T-cell (primary cell): ENCODE measurements at regions not wholly inside any gene's neighbourhood (a gene's known extent, or its start where the extent isn't known, plus 50 kb on each side); places are given as distances from the start of the nearest gene placed in this dataset.

ENCODE experiments used
- ATAC-seq, 4 experiments: fragments of 200-7000 bp in 3 of 4; fragments of 150-1000 bp in 1 of 4; cut with Tn5 transposase; replicated peaks in 1 of 4; 1 replicate in 3 of 4; 2 replicates in 1 of 4; pipeline ENCODE4 v1.10.0; 2021; ENCODE audit warnings: moderate library complexity in 3 of 4, mild to moderate bottlenecking in 2 of 4, moderate number of reproducible peaks in 1 of 4
- CTCF ChIA-PET, 2 donors: fragments of 300-600 bp; sonication (Branson Sonifier 250); formaldehyde crosslinking; loops; one replicate each; lab custom pipeline; 2022; ENCODE audit warnings: antibody characterized with exemption in 2 of 2; lab: Charles Lee
- POLR2A ChIA-PET, 2 donors: fragments of 300-600 bp; sonication (Branson Sonifier 250); formaldehyde crosslinking; loops; one replicate each; lab custom pipeline; 2022; ENCODE audit warnings: antibody characterized with exemption in 2 of 2; lab: Charles Lee
- DNase-seq, 35 experiments: peaks; one replicate each; pipeline versions ENCODE4 v3.0.0 to v3.0.0-alpha.2; 2013 to 2023
- H3K27ac ChIP-seq: one replicate; pipeline ENCODE4 v1.5.1; 2013; ENCODE audit warnings: low read length
- H3K27me3 ChIP-seq, 2 experiments: replicated peaks in 1 of 2; 1 replicate in 1 of 2; 2 replicates in 1 of 2; pipeline versions ENCODE4 v1.6.1 to v1.7.0; 2013; ENCODE audit warnings: low read length in 1 of 2, mixed read lengths in 1 of 2; ENCODE audit not compliant: control insufficient read depth in 2 of 2, insufficient read depth in 2 of 2; ENCODE audit errors: extremely low read depth in 1 of 2
- H3K36me3 ChIP-seq, 2 donors: 1 replicate in 1 of 2; 2 replicates in 1 of 2; pipeline versions ENCODE4 v1.6.1 to v1.7.0; 2013; ENCODE audit warnings: low read length in 1 of 2; ENCODE audit not compliant: control insufficient read depth in 2 of 2, insufficient read depth in 1 of 2; ENCODE audit errors: extremely low read depth in 1 of 2
- H3K4me1 ChIP-seq, 2 experiments: 1 replicate in 1 of 2; 2 replicates in 1 of 2; pipeline versions ENCODE4 v1.6.1 to v1.7.0; 2013; ENCODE audit warnings: low read length in 2 of 2, mixed read lengths in 1 of 2; ENCODE audit not compliant: insufficient read depth in 2 of 2, control insufficient read depth in 1 of 2; ENCODE audit errors: extremely low read depth in 1 of 2
- H3K4me3 ChIP-seq, 2 donors: 1 replicate in 1 of 2; 2 replicates in 1 of 2; pipeline versions ENCODE4 v1.5.1 to v1.7.0; 2013; ENCODE audit warnings: mild to moderate bottlenecking in 2 of 2, low read length in 1 of 2, moderate library complexity in 1 of 2; ENCODE audit not compliant: control insufficient read depth in 1 of 2; ENCODE audit errors: extremely low read depth in 1 of 2
- H3K9me3 ChIP-seq: 2 replicates; pipeline ENCODE4 v1.7.0; 2013
- H3K27ac Mint-ChIP-seq, 2 donors: one replicate each; pipeline ENCODE4 v1.8.0; 2020 to 2021; ENCODE audit warnings: mild to moderate bottlenecking in 2 of 2, mixed read lengths in 2 of 2
- H3K27me3 Mint-ChIP-seq, 2 donors: one replicate each; pipeline ENCODE4 v1.8.0; 2021 to 2022; ENCODE audit warnings: mixed read lengths in 2 of 2
- H3K36me3 Mint-ChIP-seq: one replicate; pipeline ENCODE4 v1.8.0; 2021; ENCODE audit warnings: mixed read lengths
- H3K4me1 Mint-ChIP-seq, 3 donors: one replicate each; pipeline ENCODE4 v1.8.0; 2020 to 2022; ENCODE audit warnings: mixed read lengths in 3 of 3, mild to moderate bottlenecking in 1 of 3
- H3K4me3 Mint-ChIP-seq, 3 donors: one replicate each; pipeline ENCODE4 v1.8.0; 2020 to 2022; ENCODE audit warnings: mild to moderate bottlenecking in 3 of 3, mixed read lengths in 3 of 3, moderate library complexity in 3 of 3
- H3K9me3 Mint-ChIP-seq, 3 donors: one replicate each; pipeline ENCODE4 v1.8.0; 2020 to 2022; ENCODE audit warnings: mixed read lengths in 3 of 3
- WGBS: methylation state at CpG from one replicate; pipeline ENCODE4 v1.1.5; 2013; ENCODE audit warnings: missing lambda C conversion rate; ENCODE audit not compliant: insufficient coverage; 5-methylcytosine and 5-hydroxymethylcytosine counted together

GRCh38 chr3:69562020-69562419 is 176.1 kb upstream of the FRMD4B start:
- Histone ChIP-seq H3K9me3 (no peaks in the 10 kb centered on the region), H3K4me1 (no peaks in the 10 kb centered on the region), H3K4me3 (no peak overlapping the region), H3K27ac (no peak overlapping the region), H3K36me3 (no peaks in the 10 kb centered on the region), H3K27me3 (no peaks in the 10 kb centered on the region)
- ChIA-PET CTCF (no interaction called here), POLR2A (no interaction called here)
- WGBS = no CpG with 5 or more reads among the region's 4 CpGs
- Mint-ChIP-seq H3K4me3 (no peak overlapping the region), H3K4me1 (no peaks in the 10 kb centered on the region), H3K9me3 (peaks cover 0 to 8% (median 6%) of the 10 kb centered on the region in 3 donors), H3K27ac (no peak overlapping the region), H3K36me3 (no peaks in the 10 kb centered on the region), H3K27me3 (peaks cover 6 to 19% of the 10 kb centered on the region in 2 donors)
- no peak for DNase-seq
- ATAC-seq = no peak

- ChIA-PET POLR2A (no interaction called here), CTCF (no interaction called here)
- Mint-ChIP-seq H3K27me3 (peaks cover 0 to 12% of the 10 kb centered on the region in 2 donors), H3K4me1 (no peaks in the 10 kb centered on the region), H3K9me3 (peaks cover 0 to 3% (median 0%) of the 10 kb centered on the region in 3 donors), H3K36me3 (no peaks in the 10 kb centered on the region), H3K27ac (no peak overlapping the region), H3K4me3 (no peak overlapping the region)
- no peak for ATAC-seq
- Histone ChIP-seq H3K36me3 (no peaks in the 10 kb centered on the region), H3K4me3 (no peak overlapping the region), H3K9me3 (no peaks in the 10 kb centered on the region), H3K4me1 (no peaks in the 10 kb centered on the region), H3K27me3 (no peaks in the 10 kb centered on the region), H3K27ac (no peak overlapping the region)
- no peak for DNase-seq
Measured at GRCh38 chr3:69560818-69561217, 174.9 kb upstream of the FRMD4B start.

- Histone ChIP-seq H3K36me3 (no peaks in the 10 kb centered on the region), H3K9me3 (no peaks in the 10 kb centered on the region), H3K4me3 (no peak overlapping the region), H3K27ac (no peak overlapping the region), H3K27me3 (no peaks in the 10 kb centered on the region), H3K4me1 (no peaks in the 10 kb centered on the region)
- POLR2A ChIA-PET = no interaction called here
- ATAC-seq (no peak), DNase-seq (no peak)
- no CpG with 5 or more reads among the region's 4 CpGs for WGBS
- H3K9me3 Mint-ChIP-seq = peaks cover 0 to 3% (median 2%) of the 10 kb centered on the region in 3 donors
- H3K27ac Mint-ChIP-seq = no peak overlapping the region
- H3K4me3 Mint-ChIP-seq = no peak overlapping the region
- peaks cover 0 to 15% of the 10 kb centered on the region in 2 donors for H3K27me3 Mint-ChIP-seq
- H3K36me3 Mint-ChIP-seq = no peaks in the 10 kb centered on the region
- no peaks in the 10 kb centered on the region for H3K4me1 Mint-ChIP-seq
- CTCF ChIA-PET = no interaction called here
Measured at GRCh38 chr3:69560116-69560515, 174.2 kb upstream of the FRMD4B start.

- Mint-ChIP-seq H3K36me3 (no peaks in the 10 kb centered on the region), H3K27me3 (peaks cover 0 to 18% of the 10 kb centered on the region in 2 donors), H3K9me3 (peaks cover 0 to 5% (median 3%) of the 10 kb centered on the region in 3 donors), H3K4me1 (no peaks in the 10 kb centered on the region), H3K27ac (no peak overlapping the region), H3K4me3 (no peak overlapping the region)
- no peaks in the 10 kb centered on the region for H3K9me3 ChIP-seq
- H3K27me3 ChIP-seq = no peaks in the 10 kb centered on the region
- H3K4me3 ChIP-seq = no peak overlapping the region
- no peaks in the 10 kb centered on the region for H3K4me1 ChIP-seq
- no peak for DNase-seq
- no peak overlapping the region for H3K27ac ChIP-seq
- ChIA-PET POLR2A (no interaction called here), CTCF (no interaction called here)
- no peak for ATAC-seq
- H3K36me3 ChIP-seq = no peaks in the 10 kb centered on the region
- WGBS = 100% methylated on average over 1 of the region's 2 CpGs
Measured at GRCh38 chr3:69558912-69559311, 173.0 kb upstream of the FRMD4B start.

GRCh38 chr3:69554576-69554975 is 168.7 kb upstream of the FRMD4B start:
- peaks cover 0 to 21% of the 10 kb centered on the region in 2 donors for H3K27me3 Mint-ChIP-seq
- Histone ChIP-seq H3K27ac (no peak overlapping the region), H3K9me3 (no peaks in the 10 kb centered on the region), H3K36me3 (no peaks in the 10 kb centered on the region), H3K27me3 (no peaks in the 10 kb centered on the region), H3K4me1 (no peaks in the 10 kb centered on the region), H3K4me3 (no peak overlapping the region)
- POLR2A ChIA-PET = no interaction called here
- DNase-seq (no peak), ATAC-seq (no peak)
- no peaks in the 10 kb centered on the region for H3K36me3 Mint-ChIP-seq
- peaks cover 0 to 5% (median 0%) of the 10 kb centered on the region in 3 donors for H3K9me3 Mint-ChIP-seq
- WGBS = 60% methylated on average over 1 of the region's 2 CpGs
- H3K4me1 Mint-ChIP-seq = no peaks in the 10 kb centered on the region
- no peak overlapping the region for H3K27ac Mint-ChIP-seq
- CTCF ChIA-PET = no interaction called here
- H3K4me3 Mint-ChIP-seq = no peak overlapping the region

GRCh38 chr3:69553888-69554287 is 168.0 kb upstream of the FRMD4B start:
- POLR2A ChIA-PET = no interaction called here
- Histone ChIP-seq H3K36me3 (no peaks in the 10 kb centered on the region), H3K27me3 (no peaks in the 10 kb centered on the region), H3K9me3 (no peaks in the 10 kb centered on the region), H3K27ac (no peak overlapping the region), H3K4me1 (no peaks in the 10 kb centered on the region), H3K4me3 (no peak overlapping the region)
- CTCF ChIA-PET = no interaction called here
- H3K4me1 Mint-ChIP-seq = no peaks in the 10 kb centered on the region
- H3K36me3 Mint-ChIP-seq = no peaks in the 10 kb centered on the region
- ATAC-seq (no peak), DNase-seq (no peak)
- peaks cover 0 to 21% of the 10 kb centered on the region in 2 donors for H3K27me3 Mint-ChIP-seq
- no peak overlapping the region for H3K4me3 Mint-ChIP-seq
- H3K9me3 Mint-ChIP-seq = peaks cover 0 to 5% (median 0%) of the 10 kb centered on the region in 3 donors
- H3K27ac Mint-ChIP-seq = no peak overlapping the region
- WGBS = no CpG with 5 or more reads among the region's 4 CpGs

GRCh38 chr3:69547461-69547880 is 161.6 kb upstream of the FRMD4B start:
- H3K27ac ChIP-seq = no peak overlapping the region
- no peak for DNase-seq
- H3K27me3 ChIP-seq = peaks cover 0 to 7% of the 10 kb centered on the region in 2 experiments
- Mint-ChIP-seq H3K9me3 (no peaks in the 10 kb centered on the region), H3K4me1 (no peaks in the 10 kb centered on the region), H3K27ac (no peak overlapping the region), H3K4me3 (no peak overlapping the region), H3K27me3 (peaks cover 17 to 24% of the 10 kb centered on the region in 2 donors), H3K36me3 (no peaks in the 10 kb centered on the region)
- no peaks in the 10 kb centered on the region for H3K36me3 ChIP-seq
- no peak overlapping the region for H3K4me3 ChIP-seq
- H3K9me3 ChIP-seq = no peaks in the 10 kb centered on the region
- no peak for ATAC-seq
- ChIA-PET POLR2A (no interaction called here), CTCF (no interaction called here)
- 77% methylated on average over 2 of the region's 6 CpGs for WGBS
- H3K4me1 ChIP-seq = no peaks in the 10 kb centered on the region
